ENCODE measurements at regions not wholly inside any gene's neighbourhood (a gene's known extent, or its start where the extent isn't known, plus 50 kb on each side); places are given as distances from the start of the nearest gene placed in this dataset.

- ATAC-seq = no peak
- H3K27ac Mint-ChIP-seq = no peak overlapping the region
- CTCF ChIA-PET = no interaction called here
- no peaks in the 10 kb centered on the region for H3K4me1 Mint-ChIP-seq
- TF ChIP-seq ZNF671 (CRISPR knock-in tag; IDR thresholded peaks at IDR 0.05) (no peak), ZNF281 (CRISPR knock-in tag; IDR thresholded peaks at IDR 0.05) (no peak), FOXP1 (CRISPR knock-in tag; IDR thresholded peaks at IDR 0.05; ENCODE audit: borderline replicate concordance) (no peak), CREM (CRISPR knock-in tag; IDR thresholded peaks at IDR 0.05) (no peak), AR (CRISPR knock-in tag; IDR thresholded peaks at IDR 0.05) (no peak)
- H3K27me3 Mint-ChIP-seq (ENCODE audit: low read depth) = no peaks in the 10 kb centered on the region
- POLR2A ChIA-PET = no interaction called here
- no peak for DNase-seq (ENCODE audit: low spot score)
- no peak overlapping the region for H3K4me3 Mint-ChIP-seq
- 0 out of 2 replicates have a peak, but pooled peaks cover 4% of the 10 kb centered on the region for H3K9me3 Mint-ChIP-seq
- H3K36me3 Mint-ChIP-seq = no peaks in the 10 kb centered on the region; the same call in 1 of the 2 replicates
Observed at GRCh38 chrX:79440336-79440735, 73.2 kb upstream of the ITM2A start.

Measured in WTC11 (cell line).